PC-3 (cell line): ENCODE measurements at regions not wholly inside any gene's neighbourhood (a gene's known extent, or its start where the extent isn't known, plus 50 kb on each side); places are given as distances from the start of the nearest gene placed in this dataset.

Experiments used
- CTCF ChIP-seq: fragments of 300-600 bp; sonication (generic); conservative IDR thresholded peaks from 2 replicates; pipeline ENCODE4 v1.5.1; 2017; ENCODE audit warnings: antibody characterized with exemption, low read depth, mild to moderate bottlenecking, low read length
- EZH2 ChIP-seq: fragments of 300-600 bp; sonication (generic); IDR thresholded peaks from one replicate; pipeline ENCODE4 v1.6.1; 2017; ENCODE audit warnings: antibody characterized with exemption, mild to moderate bottlenecking, low read length; ENCODE audit not compliant: unreplicated experiment
- EZH2phosphoT487 ChIP-seq: fragments of 300-600 bp; sonication (generic); IDR thresholded peaks from 2 replicates; pipeline ENCODE4 v1.6.1; 2018; ENCODE audit warnings: mild to moderate bottlenecking, antibody characterized with exemption, low read length, borderline replicate concordance

- TF ChIP-seq CTCF (no peak), EZH2 (no peak), EZH2phosphoT487 (no peak)
These were observed 252.6 kb downstream of the ANKRD50 start for GRCh38 chr4:124459941-124460310.
